Esophagus squamous epithelium (tissue), 4 donors: ENCODE measurements at regions not wholly inside any gene's neighbourhood (a gene's known extent, or its start where the extent isn't known, plus 50 kb on each side); places are given as distances from the start of the nearest gene placed in this dataset.

Experiments
- POLR2A ChIP-seq, 4 donors: fragments of 450-650 bp; IDR thresholded peaks; one replicate each; pipeline ENCODE4 v1.6.1; 2017; ENCODE audit warnings: antibody characterized with exemption in 4 of 4, mild to moderate bottlenecking in 4 of 4, moderate library complexity in 3 of 4
- TF ChIP-seq, protein P1 (sequence below), 6 experiments: fragments of 450-650 bp in 4 of 6; fragments of 200-600 bp in 2 of 6; sonication (generic) in 2 of 6; IDR thresholded peaks; one replicate each; pipeline ENCODE4 v1.5.1; 2016 to 2019; ENCODE audit warnings: antibody characterized with exemption in 6 of 6, mild to moderate bottlenecking in 4 of 6, moderate library complexity in 4 of 6

DNA sequence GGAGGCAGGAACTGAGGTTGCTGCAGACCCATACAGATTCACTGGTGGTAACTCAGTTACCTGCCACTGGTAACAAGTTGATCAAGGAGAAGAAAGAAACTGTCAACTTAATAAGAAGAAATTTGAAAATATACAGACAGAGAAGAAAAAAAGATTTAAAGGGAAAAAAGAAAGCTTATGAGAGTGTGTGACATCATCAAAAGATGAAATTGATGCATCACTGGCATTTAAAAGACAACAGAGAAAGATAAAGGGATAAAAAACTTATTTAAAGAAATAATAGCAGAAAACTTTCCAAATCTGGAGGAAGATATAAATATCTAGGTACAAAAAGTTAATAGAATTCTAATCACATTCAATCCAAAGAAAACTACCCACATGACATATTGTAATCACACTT is 1003.2 kb downstream of the TDRD15 start:
- TF ChIP-seq, protein P1, sequence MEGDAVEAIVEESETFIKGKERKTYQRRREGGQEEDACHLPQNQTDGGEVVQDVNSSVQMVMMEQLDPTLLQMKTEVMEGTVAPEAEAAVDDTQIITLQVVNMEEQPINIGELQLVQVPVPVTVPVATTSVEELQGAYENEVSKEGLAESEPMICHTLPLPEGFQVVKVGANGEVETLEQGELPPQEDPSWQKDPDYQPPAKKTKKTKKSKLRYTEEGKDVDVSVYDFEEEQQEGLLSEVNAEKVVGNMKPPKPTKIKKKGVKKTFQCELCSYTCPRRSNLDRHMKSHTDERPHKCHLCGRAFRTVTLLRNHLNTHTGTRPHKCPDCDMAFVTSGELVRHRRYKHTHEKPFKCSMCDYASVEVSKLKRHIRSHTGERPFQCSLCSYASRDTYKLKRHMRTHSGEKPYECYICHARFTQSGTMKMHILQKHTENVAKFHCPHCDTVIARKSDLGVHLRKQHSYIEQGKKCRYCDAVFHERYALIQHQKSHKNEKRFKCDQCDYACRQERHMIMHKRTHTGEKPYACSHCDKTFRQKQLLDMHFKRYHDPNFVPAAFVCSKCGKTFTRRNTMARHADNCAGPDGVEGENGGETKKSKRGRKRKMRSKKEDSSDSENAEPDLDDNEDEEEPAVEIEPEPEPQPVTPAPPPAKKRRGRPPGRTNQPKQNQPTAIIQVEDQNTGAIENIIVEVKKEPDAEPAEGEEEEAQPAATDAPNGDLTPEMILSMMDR (IDR thresholded peaks at IDR 0.05): no peak
- no peak for TF ChIP-seq POLR2A (IDR thresholded peaks at IDR 0.05)
